HEK293T (cell line): ENCODE measurements at regions not wholly inside any gene's neighbourhood (a gene's known extent, or its start where the extent isn't known, plus 50 kb on each side); places are given as distances from the start of the nearest gene placed in this dataset.

Experiments used
- BHLHE40 ChIP-seq: fragments of 450-650 bp; IDR thresholded peaks from 2 replicates; pipeline ENCODE4 v1.6.1; 2016; ENCODE audit warnings: mild to moderate bottlenecking, moderate library complexity, borderline replicate concordance
- CTBP1 ChIP-seq: fragments of 450-650 bp; IDR thresholded peaks from 2 replicates; pipeline ENCODE4 v1.6.1; 2016; ENCODE audit warnings: borderline replicate concordance
- ELF4 ChIP-seq: fragments of 450-650 bp; IDR thresholded peaks from 2 replicates; pipeline ENCODE4 v1.6.1; 2017; ENCODE audit warnings: antibody characterized with exemption
- FOXA1 ChIP-seq: fragments of 450-650 bp; IDR thresholded peaks from 2 replicates; pipeline ENCODE4 v1.6.1; 2016; ENCODE audit warnings: mild to moderate bottlenecking
- FOXK2 ChIP-seq: fragments of 450-650 bp; IDR thresholded peaks from 2 replicates; pipeline ENCODE4 v1.6.1; 2016; ENCODE audit warnings: mild to moderate bottlenecking
- FOXM1 ChIP-seq: fragments of 450-650 bp; IDR thresholded peaks from 2 replicates; pipeline ENCODE4 v1.6.1; 2017; ENCODE audit warnings: mild to moderate bottlenecking, borderline replicate concordance
- NFRKB ChIP-seq: fragments of 450-650 bp; IDR thresholded peaks from 2 replicates; pipeline ENCODE4 v1.6.1; 2016; ENCODE audit warnings: mild to moderate bottlenecking, moderate library complexity
- SP1 ChIP-seq: fragments of 450-650 bp; IDR thresholded peaks from 2 replicates; pipeline ENCODE4 v1.6.1; 2017
- SUZ12 ChIP-seq: fragments of 450-650 bp; IDR thresholded peaks from 2 replicates; pipeline ENCODE4 v1.6.1; 2016; ENCODE audit warnings: mild to moderate bottlenecking
- TARDBP ChIP-seq: fragments of 450-650 bp; IDR thresholded peaks from 2 replicates; pipeline ENCODE4 v1.6.1; 2016

GRCh38 chr2:204335451-204336058 lies 209.7 kb upstream of the PARD3B start:
- TF ChIP-seq FOXM1: no peak
- TF ChIP-seq CTBP1: no peak
- no peak for TF ChIP-seq BHLHE40
- TF ChIP-seq ELF4: no peak
- no peak for TF ChIP-seq NFRKB
- TF ChIP-seq SUZ12: no peak
- TF ChIP-seq TARDBP: no peak
- TF ChIP-seq FOXA1: no peak
- TF ChIP-seq SP1: no peak
- no peak for TF ChIP-seq FOXK2
